Adrenal gland (tissue), 9 donors: ENCODE measurements at regions not wholly inside any gene's neighbourhood (a gene's known extent, or its start where the extent isn't known, plus 50 kb on each side); places are given as distances from the start of the nearest gene placed in this dataset.

Experiments
- DNase-seq, 7 donors: peaks; one replicate each; pipeline ENCODE4 v3.0.0-alpha.2; 2019 to 2020
- H3K27ac ChIP-seq, 5 donors: fragments of 200-600 bp; sonication (generic) in 4 of 5; 1 replicate in 3 of 5; 2 replicates in 2 of 5; pipeline versions ENCODE4 v1.5.1 to v1.8.0; 2016 to 2020; ENCODE audit warnings: mild to moderate bottlenecking in 1 of 5
- H3K27me3 ChIP-seq: fragments of 200-600 bp; 2 replicates; pipeline ENCODE4 v1.8.0; 2021
- H3K36me3 ChIP-seq, 2 donors: fragments of 200-600 bp; replicated peaks in 1 of 2; 1 replicate in 1 of 2; 2 replicates in 1 of 2; pipeline versions ENCODE4 v1.5.1 to v1.8.0; 2018 to 2022
- H3K4me1 ChIP-seq, 2 donors: fragments of 200-600 bp; replicated peaks in 1 of 2; 1 replicate in 1 of 2; 2 replicates in 1 of 2; pipeline versions ENCODE4 v1.5.1 to v1.8.0; 2018 to 2021
- H3K4me3 ChIP-seq, 4 donors: fragments of 200-600 bp; sonication (generic) in 3 of 4; one replicate each; pipeline ENCODE4 v1.5.1; 2016 to 2018
- H3K9me3 ChIP-seq, 3 donors: fragments of 200-600 bp; sonication (generic) in 1 of 3; replicated peaks in 1 of 3; 1 replicate in 2 of 3; 2 replicates in 1 of 3; pipeline versions ENCODE4 v1.5.1 to v1.8.0; 2016 to 2021
- POLR2A ChIP-seq, 2 donors: fragments of 450-650 bp; IDR thresholded peaks; one replicate each; pipeline ENCODE4 v1.6.1; 2017; ENCODE audit warnings: antibody characterized with exemption in 2 of 2, mild to moderate bottlenecking in 2 of 2, moderate library complexity in 1 of 2
- WGBS, 4 donors: extraction: QIAGEN DNeasy Blood & Tissue Kit in 2 of 4; methylation state at CpG; one replicate each; pipeline versions ENCODE4 v1.1.5 to v1.1.7; 2013 to 2017; 5-methylcytosine and 5-hydroxymethylcytosine counted together
- intact Hi-C, 2 donors: fragments of 100-400 bp; cut with DNase I; formaldehyde crosslinking; loops; one replicate each; pipeline versions ENCODE4 v1.14.1 to v1.15.0; 2022 to 2023
- TF ChIP-seq, protein P1 (sequence below), 6 experiments: fragments of 450-650 bp in 4 of 6; fragments of 200-600 bp in 2 of 6; sonication (generic) in 1 of 6; IDR thresholded peaks; 1 replicate in 5 of 6; 2 replicates in 1 of 6; pipeline versions ENCODE4 v1.5.1 to v1.8.0; 2016 to 2021; ENCODE audit warnings: antibody characterized with exemption in 6 of 6, mild to moderate bottlenecking in 2 of 6, moderate library complexity in 1 of 6
- donor health status: healthy with polysubstance abuse.
- donor health status: Bipolar disorder and iron deficiency.
- donor health status: DM: yes; HTN: yes; CAD: no.
- donor health status: DM: no; HTN: no; CAD: no.
- donor health status: DM: no; HTN: no; CAD: no.

- intact Hi-C loops = no loop called here
- no peak for DNase-seq
- H3K4me1 ChIP-seq = no peaks in the 10 kb centered on the region
- H3K4me3 ChIP-seq = no peak overlapping the region
- no peaks in the 10 kb centered on the region for H3K36me3 ChIP-seq
- WGBS, 4 donors = 62 to 69% (median 67%) methylated on average over 4 of the region's 4 CpGs
- no peak overlapping the region for H3K27ac ChIP-seq
- no peaks in the 10 kb centered on the region for H3K27me3 ChIP-seq
- H3K9me3 ChIP-seq = no peaks in the 10 kb centered on the region
- TF ChIP-seq, protein P1, sequence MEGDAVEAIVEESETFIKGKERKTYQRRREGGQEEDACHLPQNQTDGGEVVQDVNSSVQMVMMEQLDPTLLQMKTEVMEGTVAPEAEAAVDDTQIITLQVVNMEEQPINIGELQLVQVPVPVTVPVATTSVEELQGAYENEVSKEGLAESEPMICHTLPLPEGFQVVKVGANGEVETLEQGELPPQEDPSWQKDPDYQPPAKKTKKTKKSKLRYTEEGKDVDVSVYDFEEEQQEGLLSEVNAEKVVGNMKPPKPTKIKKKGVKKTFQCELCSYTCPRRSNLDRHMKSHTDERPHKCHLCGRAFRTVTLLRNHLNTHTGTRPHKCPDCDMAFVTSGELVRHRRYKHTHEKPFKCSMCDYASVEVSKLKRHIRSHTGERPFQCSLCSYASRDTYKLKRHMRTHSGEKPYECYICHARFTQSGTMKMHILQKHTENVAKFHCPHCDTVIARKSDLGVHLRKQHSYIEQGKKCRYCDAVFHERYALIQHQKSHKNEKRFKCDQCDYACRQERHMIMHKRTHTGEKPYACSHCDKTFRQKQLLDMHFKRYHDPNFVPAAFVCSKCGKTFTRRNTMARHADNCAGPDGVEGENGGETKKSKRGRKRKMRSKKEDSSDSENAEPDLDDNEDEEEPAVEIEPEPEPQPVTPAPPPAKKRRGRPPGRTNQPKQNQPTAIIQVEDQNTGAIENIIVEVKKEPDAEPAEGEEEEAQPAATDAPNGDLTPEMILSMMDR (IDR thresholded peaks at IDR 0.05) = no peak
- TF ChIP-seq POLR2A (IDR thresholded peaks at IDR 0.05) = no peak
Measured at GRCh38 chr1:5157175-5157574, 502.8 kb downstream of the AJAP1 start.

DNA sequence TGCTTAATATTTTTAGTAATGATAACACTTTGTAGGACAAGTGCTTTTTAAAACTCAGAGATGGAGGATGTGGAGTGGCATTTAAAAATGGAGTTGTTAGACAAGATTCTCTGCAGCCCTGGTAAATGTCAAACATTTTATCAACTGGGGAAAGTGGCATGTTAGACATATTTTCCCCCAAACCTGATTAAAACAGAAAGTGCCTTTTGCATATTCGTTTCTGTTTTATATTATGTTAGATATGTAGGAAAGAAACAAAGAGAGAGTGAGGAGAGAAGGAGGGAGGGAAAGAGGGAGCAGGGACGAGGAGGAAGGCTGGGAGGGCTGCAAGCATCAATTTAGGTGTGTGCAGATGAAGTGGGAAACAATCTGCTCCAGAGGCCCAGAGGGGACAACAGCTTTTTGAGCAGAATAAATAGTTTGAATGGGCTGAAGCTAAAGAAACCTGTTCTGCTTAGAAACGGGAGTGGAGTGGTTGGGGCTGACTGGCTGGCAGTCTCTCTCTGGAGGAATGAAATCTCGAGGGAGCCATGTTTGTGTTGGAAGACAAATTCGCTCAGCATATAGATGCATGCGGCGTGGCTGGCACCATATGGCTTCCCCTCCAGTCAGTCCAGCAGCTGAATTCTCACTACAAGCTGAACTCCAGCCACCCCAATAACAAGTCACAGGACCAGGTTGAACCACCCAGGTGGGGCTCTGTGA, 502.2 kb downstream of the AJAP1 start:
- WGBS, 4 donors = 35 to 56% (median 54%) methylated on average over 4 to 7 of the region's 7 CpGs
- no peak for DNase-seq
- intact Hi-C loops = no loop called here
- no peak overlapping the region for H3K4me3 ChIP-seq
- H3K27me3 ChIP-seq = no peaks in the 10 kb centered on the region
- H3K4me1 ChIP-seq = no peaks in the 10 kb centered on the region
- no peaks in the 10 kb centered on the region for H3K9me3 ChIP-seq
- no peaks in the 10 kb centered on the region for H3K36me3 ChIP-seq
- TF ChIP-seq POLR2A (IDR thresholded peaks at IDR 0.05) = no peak
- TF ChIP-seq, protein P1 (IDR thresholded peaks at IDR 0.05) = no peak
- no peak overlapping the region for H3K27ac ChIP-seq

DNA sequence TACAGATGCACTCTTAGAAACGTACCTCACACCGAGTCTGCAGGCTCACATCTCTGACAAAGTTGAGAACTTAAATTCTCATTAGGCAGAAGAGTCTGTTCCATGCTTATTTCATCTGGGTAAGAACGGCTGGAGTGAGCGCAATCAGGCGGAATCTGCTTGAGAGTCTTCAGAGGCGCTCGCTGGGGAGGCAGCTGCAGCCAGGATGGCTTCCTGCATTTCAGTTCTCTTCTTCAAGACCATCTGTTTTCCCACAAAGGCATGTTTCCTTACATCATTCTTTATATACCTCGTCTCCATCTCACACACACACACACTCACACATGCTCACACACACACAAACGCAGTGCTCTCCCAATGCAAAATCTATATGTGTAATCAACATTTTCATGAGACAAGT, 497.1 kb downstream of the AJAP1 start:
- TF ChIP-seq, protein P1 (IDR thresholded peaks at IDR 0.05) = no peak
- no peak for TF ChIP-seq POLR2A (IDR thresholded peaks at IDR 0.05)
- intact Hi-C loops = no loop called here
- WGBS, 4 donors = 77 to 86% (median 83%) methylated on average over 7 to 9 of the region's 9 CpGs
- Histone ChIP-seq H3K9me3 (no peaks in the 10 kb centered on the region), H3K27ac (no peak overlapping the region), H3K4me1 (no peaks in the 10 kb centered on the region), H3K36me3 (no peaks in the 10 kb centered on the region), H3K4me3 (no peak overlapping the region), H3K27me3 (no peaks in the 10 kb centered on the region)
- no peak for DNase-seq

DNA sequence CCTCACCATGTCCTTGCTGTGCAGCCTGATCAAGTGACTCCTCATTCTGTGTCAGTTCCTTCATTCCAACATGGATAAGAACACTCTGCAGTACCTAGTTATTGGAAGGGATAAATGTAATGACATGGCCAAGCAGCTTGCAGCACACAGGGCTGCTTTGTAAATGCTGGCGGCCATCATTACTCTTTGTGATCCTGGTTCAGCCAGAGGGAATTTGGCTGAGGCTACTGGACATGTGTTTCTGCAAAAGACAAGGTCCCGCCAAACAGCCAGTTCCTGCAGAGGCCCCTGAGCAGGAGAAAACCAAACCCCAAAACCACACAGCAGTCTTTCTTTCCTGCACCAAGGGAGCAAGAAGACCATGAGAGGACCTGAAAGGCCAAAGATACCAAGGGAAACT, 495.8 kb downstream of the AJAP1 start:
- Histone ChIP-seq H3K9me3 (no peaks in the 10 kb centered on the region), H3K36me3 (no peaks in the 10 kb centered on the region), H3K4me1 (no peaks in the 10 kb centered on the region), H3K27ac (no peak overlapping the region), H3K4me3 (no peak overlapping the region), H3K27me3 (peaks cover 5% of the 10 kb centered on the region)
- intact Hi-C loops = no loop called here
- WGBS, 4 donors = 84 to 95% (median 89%) methylated on average over 2 of the region's 2 CpGs
- TF ChIP-seq, protein P1 (IDR thresholded peaks at IDR 0.05) = no peak
- no peak for TF ChIP-seq POLR2A (IDR thresholded peaks at IDR 0.05)
- DNase-seq = no peak
